ENCODE measurements at regions not wholly inside any gene's neighbourhood (a gene's known extent, or its start where the extent isn't known, plus 50 kb on each side); places are given as distances from the start of the nearest gene placed in this dataset.
"Not testable (repeated sequence)": the region's sequence is repeated elsewhere in the genome, so short reads cannot be mapped to it uniquely, and the experiment has no call there.

GRCh38 chr1:217921126-217921904 is 290.2 kb downstream of the SPATA17 start:
- DNase-seq (ENCODE audit: low spot score), result no peak

DNA sequence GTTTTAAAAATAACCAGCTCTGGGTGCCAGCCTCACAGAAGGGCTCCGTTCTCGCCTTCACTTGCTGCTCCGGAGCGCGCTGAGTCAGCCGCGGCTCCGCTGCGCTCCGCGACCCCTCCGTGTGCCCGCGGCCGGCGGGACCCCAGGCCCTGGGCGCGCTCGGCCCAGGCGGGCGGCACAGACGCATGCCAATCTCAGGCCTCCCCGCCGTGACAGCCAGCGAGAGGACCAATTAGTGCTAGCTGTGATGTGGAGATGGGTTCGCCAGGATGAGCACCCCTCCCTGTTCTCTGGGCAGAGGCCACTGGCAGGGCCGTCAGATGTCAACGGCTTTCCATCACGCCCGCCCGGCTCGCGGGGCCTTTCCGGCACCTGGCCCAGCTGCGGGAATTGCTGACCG is 293.8 kb downstream of the SPATA17 start:
- DNase-seq (ENCODE audit: low spot score), result no peak

- no peak for DNase-seq (ENCODE audit: low spot score)
Measured at GRCh38 chr1:217929213-217929885, 298.2 kb downstream of the SPATA17 start.

DNA sequence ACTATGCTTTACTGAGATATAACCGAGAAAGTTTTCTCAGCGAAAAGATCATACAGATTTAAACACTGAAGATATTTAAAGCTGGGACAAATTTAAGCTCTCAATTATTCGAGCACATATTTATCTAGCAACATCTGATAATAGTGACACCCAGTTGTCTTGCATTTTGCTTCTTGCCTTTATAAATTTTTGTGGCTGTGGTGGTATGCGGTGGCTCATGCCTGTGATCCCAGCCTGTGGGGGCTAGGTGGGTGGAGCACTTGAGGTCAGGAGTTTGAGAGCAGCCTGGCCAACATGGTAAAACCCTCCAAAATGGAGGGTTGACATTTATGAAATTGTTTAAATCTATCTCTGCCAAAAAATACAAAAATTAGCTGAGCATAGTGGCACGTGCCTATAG is 312.2 kb downstream of the SPATA17 start:
- DNase-seq (ENCODE audit: low spot score), result no peak

- no peak for DNase-seq (ENCODE audit: low spot score)
Measured at GRCh38 chr1:217944550-217944949, 313.4 kb downstream of the SPATA17 start.

GRCh38 chr1:217946511-217946910 is 315.4 kb downstream of the SPATA17 start:
- no peak for DNase-seq (ENCODE audit: low spot score)

GRCh38 chr1:217948741-217949140 is 317.6 kb downstream of the SPATA17 start:
- DNase-seq (ENCODE audit: low spot score), result no peak

GRCh38 chr1:217953330-217953729 is 322.2 kb downstream of the SPATA17 start:
- no peak for DNase-seq (ENCODE audit: low spot score)

DNA sequence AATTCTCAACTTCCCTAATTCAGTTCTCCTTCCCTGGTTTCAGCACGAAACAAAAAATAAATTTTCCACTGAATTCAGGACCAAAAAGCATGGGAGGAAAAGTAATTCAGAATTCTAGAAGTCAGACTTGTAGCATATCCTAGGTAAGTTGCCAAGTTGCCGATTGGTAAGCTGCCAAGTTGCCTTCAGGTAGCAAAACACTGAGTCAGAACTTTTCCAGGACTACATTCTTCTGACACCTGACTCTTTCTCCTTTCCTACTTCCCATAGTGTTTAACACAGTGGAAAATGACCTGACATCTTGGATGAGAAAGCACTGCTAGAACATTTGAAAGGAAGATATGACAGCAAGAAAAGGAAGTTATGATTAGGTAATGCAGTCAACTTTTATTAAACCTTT is 322.8 kb downstream of the SPATA17 start:
- no peak for DNase-seq (ENCODE audit: low spot score)

GRCh38 chr1:217955723-217956122 is 324.6 kb downstream of the SPATA17 start:
- DNase-seq (ENCODE audit: low spot score), result no peak

GRCh38 chr1:217965156-217965786 is 319.8 kb upstream of the RRP15 start:
- no peak for DNase-seq (ENCODE audit: low spot score)

GRCh38 chr1:217968085-217968484 is 317.0 kb upstream of the RRP15 start:
- DNase-seq (ENCODE audit: low spot score), result no peak

GRCh38 chr1:217969428-217969827 is 315.7 kb upstream of the RRP15 start:
- DNase-seq (ENCODE audit: low spot score), result no peak

GRCh38 chr1:217977943-217978342 is 307.1 kb upstream of the RRP15 start:
- no peak for DNase-seq (ENCODE audit: low spot score)

DNA sequence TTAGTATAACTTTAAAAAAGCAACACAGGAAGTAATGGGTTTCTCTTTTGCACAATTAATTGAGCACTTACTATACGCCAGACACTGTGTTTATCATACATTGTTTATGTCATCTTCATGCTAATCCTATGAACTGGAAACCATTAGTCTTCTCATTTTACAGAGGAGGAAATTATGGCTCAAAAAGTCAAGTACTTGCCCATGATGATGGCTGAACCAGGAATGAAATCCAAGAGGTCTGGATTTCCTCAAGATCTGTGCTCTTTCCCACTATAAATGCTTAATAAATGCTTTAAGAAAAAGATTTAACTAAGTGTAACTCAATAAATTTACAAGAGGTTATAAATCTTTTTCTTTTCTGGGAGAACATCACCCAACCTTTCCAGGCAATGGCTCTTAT is 303.7 kb upstream of the RRP15 start:
- DNase-seq (ENCODE audit: low spot score), result no peak

DNA sequence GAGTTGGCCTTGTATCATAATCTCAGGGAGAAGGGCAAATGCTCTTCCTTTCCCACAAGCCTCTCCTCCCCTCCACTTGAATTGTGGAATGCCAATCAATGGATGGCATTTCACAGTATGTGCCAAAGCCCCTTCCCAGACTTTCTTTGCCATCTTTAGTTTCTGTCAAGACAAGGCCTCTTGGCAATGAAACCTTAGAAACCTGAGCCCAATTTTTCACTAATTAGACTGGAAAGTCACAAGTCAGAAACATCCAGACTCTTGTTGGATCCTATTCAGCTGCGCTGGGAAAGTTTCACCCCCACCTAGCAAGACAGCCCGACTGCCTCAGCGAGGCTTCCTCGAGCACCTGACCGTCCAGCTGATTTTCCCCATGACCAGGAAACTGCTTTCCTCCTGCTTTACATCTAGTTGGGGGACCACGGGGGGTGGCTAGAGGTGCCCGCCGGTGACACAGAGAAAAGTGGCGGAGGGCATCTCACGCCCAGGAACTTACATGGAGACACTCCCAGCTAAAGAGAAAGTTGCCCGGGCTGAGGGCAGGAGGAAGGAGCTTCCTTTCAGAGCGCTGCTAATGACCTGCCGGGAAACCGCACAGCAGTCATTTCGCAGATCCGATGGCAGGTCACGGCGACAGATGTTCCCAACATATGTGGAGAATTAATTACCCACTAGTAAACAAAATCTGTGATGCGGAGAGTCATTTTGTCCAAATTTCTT is 302.6 kb upstream of the RRP15 start:
- no peak for DNase-seq (ENCODE audit: low spot score)

GRCh38 chr1:217983051-217983375 is 302.1 kb upstream of the RRP15 start:
- DNase-seq (ENCODE audit: low spot score), result no peak

- no peak for DNase-seq (ENCODE audit: low spot score)
Measured at GRCh38 chr1:217985641-217986040, 299.5 kb upstream of the RRP15 start.

GRCh38 chr1:217989510-217989909 is 295.6 kb upstream of the RRP15 start:
- no peak for DNase-seq (ENCODE audit: low spot score)

DNA sequence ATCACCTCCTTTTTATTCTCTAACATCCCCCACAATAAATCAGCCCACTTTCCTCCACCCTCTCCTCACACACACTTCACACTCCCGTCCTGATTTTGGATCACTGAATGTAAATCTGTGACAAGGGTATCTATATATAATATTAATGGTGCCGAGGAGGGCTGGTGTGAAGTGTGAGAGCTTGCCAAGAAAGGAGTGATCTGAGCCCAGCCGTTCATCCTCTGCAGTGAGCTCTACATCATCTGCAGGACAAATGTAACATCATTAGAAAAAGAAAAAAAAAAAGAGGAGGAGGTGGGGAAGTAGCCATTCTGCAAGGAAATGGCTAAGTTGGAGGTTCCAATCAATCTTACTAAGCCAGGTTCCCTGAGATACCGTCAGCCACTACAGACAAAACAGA is 291.7 kb upstream of the RRP15 start:
- DNase-seq (ENCODE audit: low spot score), result no peak

DNA sequence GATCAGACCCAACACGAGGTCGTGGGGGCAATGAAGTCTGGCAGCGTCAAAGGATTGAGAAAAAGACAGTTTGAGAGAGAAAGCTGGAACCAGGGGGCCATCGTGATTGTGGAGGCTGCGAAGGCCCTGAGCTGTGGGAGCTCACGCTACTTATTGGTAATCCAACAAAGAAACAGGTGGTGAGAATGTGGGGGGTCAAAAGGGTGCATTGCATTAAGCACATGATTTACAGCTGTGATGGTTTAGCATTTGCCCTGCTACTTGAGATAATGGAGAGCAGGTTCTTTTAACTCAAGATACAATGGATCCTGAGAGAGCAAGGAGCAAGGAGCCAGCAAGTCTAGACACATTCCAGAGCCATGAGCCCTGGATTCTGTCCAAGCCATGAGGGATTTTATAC is 276.8 kb upstream of the RRP15 start:
- not testable (repeated sequence) for DNase-seq (ENCODE audit: low spot score)

- DNase-seq (ENCODE audit: low spot score), result not testable (repeated sequence)
Measured at GRCh38 chr1:218015106-218015505, 270.0 kb upstream of the RRP15 start.

Data from AG08395 (cell line).